Mesenchymal stem cell (in vitro differentiated cells and primary cell): ENCODE measurements at regions not wholly inside any gene's neighbourhood (a gene's known extent, or its start where the extent isn't known, plus 50 kb on each side); places are given as distances from the start of the nearest gene placed in this dataset.
A peak's percentile ranks its signal among the peaks of the same experiment; 100 is the strongest.
"Not testable (repeated sequence)": the region's sequence is repeated elsewhere in the genome, so short reads cannot be mapped to it uniquely, and the experiment has no call there.

Experiments used
- DNase-seq: peaks from one replicate; pipeline ENCODE4 v3.0.0-alpha.2; 2013
- H2AFZ ChIP-seq: one replicate; pipeline ENCODE4 v1.6.1; 2013; ENCODE audit warnings: low read depth, mild to moderate bottlenecking, control low read depth, inconsistent platforms, low read length, moderate library complexity
- H2AK5ac ChIP-seq: 2 replicates; pipeline ENCODE4 v1.6.1; 2013; ENCODE audit warnings: low read length, moderate library complexity, mild to moderate bottlenecking, inconsistent platforms; ENCODE audit not compliant: severe bottlenecking
- H2BK120ac ChIP-seq: one replicate; pipeline ENCODE4 v1.6.1; 2013; ENCODE audit warnings: low read depth, mild to moderate bottlenecking, inconsistent platforms, low read length, moderate library complexity
- H2BK12ac ChIP-seq, 2 experiments: one replicate each; pipeline ENCODE4 v1.6.1; 2013; ENCODE audit warnings: inconsistent platforms in 2 of 2, low read length in 2 of 2, mild to moderate bottlenecking in 2 of 2, moderate library complexity in 2 of 2, control low read depth in 1 of 2
- H2BK15ac ChIP-seq: one replicate; pipeline ENCODE4 v1.6.1; 2013; ENCODE audit warnings: mild to moderate bottlenecking, low read depth, inconsistent platforms; ENCODE audit not compliant: poor library complexity, severe bottlenecking
- H2BK5ac ChIP-seq: 2 replicates; pipeline ENCODE4 v1.6.1; 2013; ENCODE audit warnings: low read depth, mild to moderate bottlenecking, low read length, control low read depth, inconsistent platforms; ENCODE audit not compliant: poor library complexity, severe bottlenecking
- H3K14ac ChIP-seq, 2 experiments: one replicate each; pipeline ENCODE4 v1.6.1; 2013; ENCODE audit warnings: inconsistent platforms in 2 of 2, low read length in 2 of 2, control low read depth in 1 of 2, mild to moderate bottlenecking in 1 of 2, moderate library complexity in 1 of 2
- H3K18ac ChIP-seq, 2 experiments: one replicate each; pipeline ENCODE4 v1.6.1; 2013; ENCODE audit warnings: inconsistent platforms in 2 of 2, low read length in 2 of 2, control low read depth in 1 of 2, low read depth in 1 of 2, mild to moderate bottlenecking in 1 of 2
- H3K23ac ChIP-seq, 2 experiments: one replicate each; pipeline ENCODE4 v1.6.1; 2013; ENCODE audit warnings: inconsistent platforms in 2 of 2, low read length in 2 of 2, mild to moderate bottlenecking in 2 of 2, moderate library complexity in 2 of 2, control low read depth in 1 of 2
- H3K27ac ChIP-seq: 2 replicates; pipeline ENCODE4 v1.5.1; 2013; ENCODE audit warnings: mild to moderate bottlenecking, moderate library complexity, low read length, control low read depth, inconsistent platforms; ENCODE audit not compliant: poor library complexity, severe bottlenecking
- H3K27me3 ChIP-seq, 2 experiments: 2 replicates each; pipeline versions ENCODE4 v1.6.1 to v1.7.0; 2013; ENCODE audit warnings: low read length in 2 of 2, mild to moderate bottlenecking in 2 of 2, moderate library complexity in 2 of 2, control low read depth in 1 of 2, inconsistent platforms in 1 of 2; ENCODE audit not compliant: control insufficient read depth in 1 of 2, insufficient read depth in 1 of 2
- H3K36me3 ChIP-seq, 2 experiments: 2 replicates each; pipeline versions ENCODE4 v1.6.1 to v1.7.0; 2013; ENCODE audit warnings: low read length in 2 of 2, control low read depth in 1 of 2, inconsistent platforms in 1 of 2, low read depth in 1 of 2, mild to moderate bottlenecking in 1 of 2; ENCODE audit not compliant: insufficient read depth in 2 of 2, control insufficient read depth in 1 of 2
- H3K4ac ChIP-seq, 2 experiments: one replicate each; pipeline ENCODE4 v1.6.1; 2013; ENCODE audit warnings: inconsistent platforms in 2 of 2, low read length in 2 of 2, mild to moderate bottlenecking in 2 of 2, moderate library complexity in 2 of 2, control low read depth in 1 of 2, low read depth in 1 of 2
- H3K4me1 ChIP-seq: 2 replicates; pipeline ENCODE4 v1.6.1; 2013; ENCODE audit warnings: low read depth, low read length, control low read depth; ENCODE audit not compliant: control insufficient read depth, insufficient read depth
- H3K4me2 ChIP-seq: 2 replicates; pipeline ENCODE4 v1.6.1; 2013; ENCODE audit warnings: low read length, mild to moderate bottlenecking, inconsistent platforms; ENCODE audit not compliant: poor library complexity, severe bottlenecking
- H3K4me3 ChIP-seq, 2 experiments: 2 replicates each; pipeline versions ENCODE4 v1.5.1 to v1.7.0; 2013; ENCODE audit warnings: low read length in 2 of 2, mild to moderate bottlenecking in 2 of 2, control low read depth in 1 of 2, low read depth in 1 of 2; ENCODE audit not compliant: insufficient read depth in 1 of 2
- H3K79me1 ChIP-seq: replicated peaks from 2 replicates; pipeline ENCODE4 v1.6.1; 2013; ENCODE audit warnings: mild to moderate bottlenecking, control low read depth, low read length, inconsistent platforms; ENCODE audit not compliant: poor library complexity, severe bottlenecking
- H3K9ac ChIP-seq: 2 replicates; pipeline ENCODE4 v1.7.0; 2013; ENCODE audit warnings: mild to moderate bottlenecking, low read length, moderate library complexity
- H3K9me3 ChIP-seq: 2 replicates; pipeline ENCODE4 v1.7.0; 2013; ENCODE audit warnings: mild to moderate bottlenecking, low read length; ENCODE audit not compliant: control insufficient read depth
- H4K8ac ChIP-seq: one replicate; pipeline ENCODE4 v1.6.1; 2013; ENCODE audit warnings: inconsistent platforms, mild to moderate bottlenecking, low read length, moderate library complexity
- H4K91ac ChIP-seq: one replicate; pipeline ENCODE4 v1.6.1; 2013; ENCODE audit warnings: mild to moderate bottlenecking, low read length, inconsistent platforms
- WGBS: methylation state at CpG from one replicate; pipeline ENCODE4 v1.1.7; 2013; ENCODE audit warnings: mixed read lengths; 5-methylcytosine and 5-hydroxymethylcytosine counted together

DNA sequence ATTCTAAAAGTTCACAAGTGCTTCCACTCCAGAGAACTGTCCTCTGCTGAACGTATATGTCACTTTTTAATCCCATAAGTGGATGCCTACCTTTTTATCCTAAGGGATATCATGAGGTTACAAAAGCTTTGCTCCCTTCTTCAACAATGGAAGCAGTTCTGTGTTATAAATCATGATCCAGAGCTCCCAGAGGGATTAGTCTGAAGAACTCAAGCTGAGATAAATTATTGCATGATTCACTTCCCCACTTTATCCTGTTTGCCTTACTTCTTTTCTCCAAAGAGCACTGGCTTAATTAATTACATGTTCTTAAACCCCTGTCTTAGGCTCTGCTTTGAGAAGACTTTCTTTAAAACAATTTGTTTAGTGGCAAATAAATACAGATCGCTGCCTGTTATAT, 246.7 kb downstream of the PCDH17 start:
- Histone ChIP-seq H3K4me3 (no peak overlapping the region), H2BK120ac (no peak overlapping the region), H3K4me1 (no peaks in the 10 kb centered on the region), H2BK12ac (no peak overlapping the region), H3K18ac (no peak overlapping the region), H3K4me2 (no peak overlapping the region), H3K23ac (no peak overlapping the region), H4K8ac (no peak overlapping the region), H3K9me3 (peaks cover 18% of the 10 kb centered on the region), H4K91ac (no peak overlapping the region), H2BK5ac (no peak overlapping the region), H2AFZ (no peak overlapping the region), H3K27me3 (no peaks in the 10 kb centered on the region), H3K14ac (no peak overlapping the region), H2AK5ac (no peak overlapping the region), H3K4ac (no peak overlapping the region), H3K36me3 (no peaks in the 10 kb centered on the region), H3K79me1 (no peaks in the 10 kb centered on the region), H3K9ac (no peak overlapping the region), H2BK15ac (no peak overlapping the region), H3K27ac (no peak overlapping the region)
- DNase-seq = peak; percentile 37
- WGBS = 23% methylated on average over 1 of the region's 2 CpGs

DNA sequence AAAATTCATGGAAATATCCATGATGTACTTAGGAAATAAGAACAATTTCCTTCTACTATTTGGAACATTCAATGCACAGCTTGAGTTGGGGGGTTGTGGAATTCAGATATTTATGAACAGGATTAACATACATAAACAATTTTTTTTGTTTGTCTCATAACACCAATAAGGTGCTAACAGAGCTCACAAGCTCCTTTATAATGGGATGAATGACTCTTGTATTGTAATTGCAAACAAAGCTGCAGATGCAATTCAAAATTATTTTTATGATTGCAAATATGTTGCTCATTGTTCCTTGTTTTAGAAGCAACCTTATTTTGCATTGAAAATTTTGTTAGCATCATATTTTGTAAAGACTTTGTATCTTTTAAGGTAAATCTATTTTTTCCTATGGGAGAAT, 265.7 kb downstream of the PCDH17 start:
- Histone ChIP-seq H3K36me3 (no peaks in the 10 kb centered on the region), H4K8ac (no peak overlapping the region), H3K9me3 (peaks cover 10% of the 10 kb centered on the region), H3K79me1 (no peaks in the 10 kb centered on the region), H3K4ac (no peak overlapping the region), H3K23ac (no peak overlapping the region), H3K4me1 (no peaks in the 10 kb centered on the region), H3K27me3 (no peaks in the 10 kb centered on the region), H3K4me3 (no peak overlapping the region), H3K27ac (no peak overlapping the region), H2BK12ac (no peak overlapping the region), H4K91ac (no peak overlapping the region), H2BK15ac (no peak overlapping the region), H3K4me2 (no peak overlapping the region), H2BK5ac (no peak overlapping the region), H3K9ac (no peak overlapping the region), H3K18ac (no peak overlapping the region), H2AK5ac (no peak overlapping the region), H3K14ac (no peak overlapping the region), H2BK120ac (no peak overlapping the region), H2AFZ (no peak overlapping the region)
- no peak for DNase-seq

- Histone ChIP-seq H3K4ac (no peak overlapping the region), H3K27ac (no peak overlapping the region), H2BK120ac (no peak overlapping the region), H3K27me3 (no peaks in the 10 kb centered on the region), H4K91ac (no peak overlapping the region), H3K18ac (no peak overlapping the region), H2BK15ac (no peak overlapping the region), H2AFZ (no peak overlapping the region), H3K23ac (no peak overlapping the region), H3K4me1 (no peaks in the 10 kb centered on the region), H3K14ac (no peak overlapping the region), H3K9me3 (peaks cover 8% of the 10 kb centered on the region), H2BK5ac (no peak overlapping the region), H4K8ac (no peak overlapping the region), H3K36me3 (no peaks in the 10 kb centered on the region), H3K9ac (no peak overlapping the region), H3K4me3 (no peak overlapping the region), H3K79me1 (no peaks in the 10 kb centered on the region), H2AK5ac (no peak overlapping the region), H3K4me2 (no peak overlapping the region), H2BK12ac (no peak overlapping the region)
- WGBS = 94% methylated on average over 4 of the region's 4 CpGs
- no peak for DNase-seq
These were observed 267.6 kb downstream of the PCDH17 start for GRCh38 chr13:57899096-57899495.

DNA sequence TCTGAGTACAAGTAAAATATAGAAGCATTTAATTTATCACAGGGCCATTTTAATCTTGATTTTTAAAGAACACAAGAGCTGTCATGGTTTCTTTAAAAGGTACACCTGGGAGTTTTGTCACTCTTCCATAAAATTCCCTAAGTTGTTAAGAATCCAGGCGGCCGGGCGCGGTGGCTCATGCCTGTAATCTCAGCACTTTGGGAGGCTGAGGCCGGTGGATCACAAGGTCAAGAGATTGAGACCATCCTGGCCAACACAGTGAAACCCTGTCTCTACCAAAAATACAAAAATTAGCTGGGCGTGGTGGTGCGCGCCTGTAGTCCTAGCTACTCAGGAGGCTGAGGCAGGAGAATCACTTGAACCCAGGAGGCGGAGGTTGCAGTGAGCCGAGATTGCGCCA, 278.3 kb downstream of the PCDH17 start:
- not testable (repeated sequence) for DNase-seq, H2BK5ac ChIP-seq

More for the DNA sequence above, 278.3 kb downstream of the PCDH17 start:
- H2AK5ac ChIP-seq, H3K4ac ChIP-seq, H2BK12ac ChIP-seq, H3K79me1 ChIP-seq, H3K14ac ChIP-seq, H3K4me2 ChIP-seq, H3K36me3 ChIP-seq, H3K9ac ChIP-seq, H3K23ac ChIP-seq, H4K91ac ChIP-seq, H2BK120ac ChIP-seq, H3K27me3 ChIP-seq, H4K8ac ChIP-seq, H2BK15ac ChIP-seq, H3K4me1 ChIP-seq, H3K4me3 ChIP-seq, H3K27ac ChIP-seq, H2AFZ ChIP-seq, H3K18ac ChIP-seq: not testable (repeated sequence)
- H3K9me3 ChIP-seq = peaks cover 31% of the 10 kb centered on the region
- 97% methylated on average over 10 of the region's 11 CpGs for WGBS
